MM.1S (cell line): ENCODE measurements at regions not wholly inside any gene's neighbourhood (a gene's known extent, or its start where the extent isn't known, plus 50 kb on each side); places are given as distances from the start of the nearest gene placed in this dataset.

Experiments
- EZH2 ChIP-seq: fragments of 300-600 bp; sonication (generic); optimal IDR thresholded peaks from 2 replicates; pipeline ENCODE3; 2017; ENCODE audit warnings: low read depth, mild to moderate bottlenecking, antibody characterized with exemption, low read length, mixed read lengths
- TF ChIP-seq, protein P1 (sequence below): fragments of 300-600 bp; sonication (generic); IDR thresholded peaks from 2 replicates; pipeline ENCODE4 v1.5.1; 2016; ENCODE audit warnings: antibody characterized with exemption, low read length, mixed read lengths

DNA sequence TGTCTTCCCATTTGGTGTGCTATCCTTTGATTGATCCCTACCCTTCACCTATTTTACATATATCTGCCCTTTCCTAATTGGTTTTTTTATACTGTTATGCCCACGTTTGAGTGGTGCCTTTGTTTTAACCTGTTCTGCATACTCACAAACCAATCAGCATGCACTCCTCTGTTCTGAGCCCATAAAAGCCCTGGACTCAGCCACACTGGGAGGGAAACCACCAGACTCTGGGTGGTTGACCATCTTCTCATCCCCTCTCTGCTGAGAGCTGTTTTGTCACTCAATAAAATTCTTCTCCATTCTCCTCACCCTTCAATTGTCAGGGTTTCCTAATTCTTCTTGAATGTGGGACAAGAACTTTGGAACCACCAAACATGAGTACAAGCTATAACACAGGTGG is 989.8 kb downstream of the ADGRL2 start:
- TF ChIP-seq, protein P1, sequence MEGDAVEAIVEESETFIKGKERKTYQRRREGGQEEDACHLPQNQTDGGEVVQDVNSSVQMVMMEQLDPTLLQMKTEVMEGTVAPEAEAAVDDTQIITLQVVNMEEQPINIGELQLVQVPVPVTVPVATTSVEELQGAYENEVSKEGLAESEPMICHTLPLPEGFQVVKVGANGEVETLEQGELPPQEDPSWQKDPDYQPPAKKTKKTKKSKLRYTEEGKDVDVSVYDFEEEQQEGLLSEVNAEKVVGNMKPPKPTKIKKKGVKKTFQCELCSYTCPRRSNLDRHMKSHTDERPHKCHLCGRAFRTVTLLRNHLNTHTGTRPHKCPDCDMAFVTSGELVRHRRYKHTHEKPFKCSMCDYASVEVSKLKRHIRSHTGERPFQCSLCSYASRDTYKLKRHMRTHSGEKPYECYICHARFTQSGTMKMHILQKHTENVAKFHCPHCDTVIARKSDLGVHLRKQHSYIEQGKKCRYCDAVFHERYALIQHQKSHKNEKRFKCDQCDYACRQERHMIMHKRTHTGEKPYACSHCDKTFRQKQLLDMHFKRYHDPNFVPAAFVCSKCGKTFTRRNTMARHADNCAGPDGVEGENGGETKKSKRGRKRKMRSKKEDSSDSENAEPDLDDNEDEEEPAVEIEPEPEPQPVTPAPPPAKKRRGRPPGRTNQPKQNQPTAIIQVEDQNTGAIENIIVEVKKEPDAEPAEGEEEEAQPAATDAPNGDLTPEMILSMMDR = no peak
- TF ChIP-seq EZH2 = no peak
